Endothelial cell of umbilical vein (primary cell): ENCODE measurements at regions not wholly inside any gene's neighbourhood (a gene's known extent, or its start where the extent isn't known, plus 50 kb on each side); places are given as distances from the start of the nearest gene placed in this dataset.

Experiments
- BruUV-seq: library from RNA; stranded (reverse); fragments of 400-500 nt; replicated peaks from 2 replicates; lab custom pipeline; 2021; lab: Mats Ljungman, UMichigan
- CTCF ChIA-PET: fragments of 300-600, 350-600 bp; sonication (Branson Sonifier 250); formaldehyde crosslinking; loops from one replicate; lab custom pipeline; 2021; ENCODE audit warnings: antibody characterized with exemption, inconsistent platforms; lab: Charles Lee
- POLR2A ChIA-PET: fragments of 300-600, 350-600 bp; sonication (Branson Sonifier 250); formaldehyde crosslinking; loops from one replicate; lab custom pipeline; 2021; ENCODE audit warnings: antibody characterized with exemption, inconsistent platforms; lab: Charles Lee
- DNase-seq: peaks from one replicate; pipeline ENCODE4 v3.0.0-alpha.2; 2011; ENCODE audit warnings: low read depth, low spot score
- FAIRE-seq: peaks from 2 replicates; lab custom pipeline; 2011; peaks lifted over from hg19 to GRCh38; lab: Jason Lieb, UNC
- H2AFZ ChIP-seq: 2 replicates; pipeline ENCODE4 v1.6.0; 2012; ENCODE audit warnings: low read depth, low read length, control low read depth, inconsistent platforms
- H3K27ac ChIP-seq: 2 replicates; pipeline ENCODE4 v1.5.1; 2011; ENCODE audit warnings: low read depth, mild to moderate bottlenecking, control low read depth, low read length, moderate library complexity; ENCODE audit not compliant: insufficient read depth
- H3K27me3 ChIP-seq, 2 experiments: 2 replicates each; pipeline versions ENCODE4 v1.6.0 to v1.6.1; 2011; ENCODE audit warnings: low read length in 2 of 2, mixed read lengths in 1 of 2; ENCODE audit not compliant: control insufficient read depth in 2 of 2, insufficient read depth in 2 of 2
- H3K36me3 ChIP-seq, 2 experiments: 2 replicates in 1 of 2; 3 replicates in 1 of 2; pipeline ENCODE4 v1.5.1; 2011; ENCODE audit warnings: low read length in 2 of 2, mild to moderate bottlenecking in 1 of 2, moderate library complexity in 1 of 2; ENCODE audit not compliant: control insufficient read depth in 2 of 2, insufficient read depth in 2 of 2; ENCODE audit errors: extremely low read depth in 1 of 2
- H3K4me1 ChIP-seq: 3 replicates; pipeline ENCODE4 v1.5.1; 2011; ENCODE audit warnings: mild to moderate bottlenecking, low read length; ENCODE audit not compliant: control insufficient read depth, insufficient read depth; ENCODE audit errors: extremely low read depth
- H3K4me2 ChIP-seq: 2 replicates; pipeline ENCODE4 v1.6.1; 2011; ENCODE audit warnings: low read length, control low read depth, mixed read lengths; ENCODE audit not compliant: insufficient read depth
- H3K4me3 ChIP-seq, 3 experiments: fragments of 200-600 bp in 1 of 3; sonication (generic), shearing (Covaris generic) in 1 of 3; replicated peaks in 1 of 3; 2 replicates each; pipeline ENCODE4 v1.5.1; 2011 to 2016; ENCODE audit warnings: control low read depth in 3 of 3, low read length in 3 of 3, mild to moderate bottlenecking in 2 of 3, inconsistent platforms in 1 of 3, low read depth in 1 of 3, moderate library complexity in 1 of 3; ENCODE audit not compliant: insufficient read depth in 1 of 3
- H3K79me2 ChIP-seq: 2 replicates; pipeline ENCODE4 v1.6.0; 2012; ENCODE audit warnings: low read length, inconsistent platforms; ENCODE audit not compliant: control insufficient read depth, insufficient read depth
- H3K9ac ChIP-seq: replicated peaks from 2 replicates; pipeline ENCODE3; 2011; ENCODE audit warnings: low read length, control low read depth; ENCODE audit not compliant: insufficient read depth; ENCODE audit errors: extremely low read depth
- H3K9me1 ChIP-seq: replicated peaks from 3 replicates; pipeline ENCODE4 v1.6.0; 2011; ENCODE audit warnings: mild to moderate bottlenecking, low read length; ENCODE audit not compliant: control insufficient read depth, insufficient read depth; ENCODE audit errors: extremely low read depth
- H3K9me3 ChIP-seq: replicated peaks from 2 replicates; pipeline ENCODE4 v1.5.1; 2012; ENCODE audit warnings: low read length, inconsistent platforms; ENCODE audit not compliant: control insufficient read depth, insufficient read depth
- H4K20me1 ChIP-seq: replicated peaks from 2 replicates; pipeline ENCODE3; 2011; ENCODE audit warnings: mild to moderate bottlenecking, low read length; ENCODE audit not compliant: control insufficient read depth, insufficient read depth; ENCODE audit errors: extremely low read depth
- CTCF ChIP-seq, 2 donors: IDR thresholded peaks; 1 replicate in 1 of 2; 2 replicates in 1 of 2; pipeline ENCODE4 v1.5.1; 2011; ENCODE audit warnings: low read length in 2 of 2, mild to moderate bottlenecking in 2 of 2, moderate library complexity in 2 of 2, control low read depth in 1 of 2, inconsistent platforms in 1 of 2, low read depth in 1 of 2; ENCODE audit not compliant: insufficient read depth in 1 of 2; ENCODE audit errors: extremely low read depth in 1 of 2
- EZH2 ChIP-seq: IDR thresholded peaks from 2 replicates; pipeline ENCODE4 v1.6.1; 2012; ENCODE audit warnings: borderline replicate concordance, low read depth, mild to moderate bottlenecking, moderate library complexity, low read length, inconsistent platforms; ENCODE audit not compliant: severe bottlenecking
- FOS ChIP-seq: IDR thresholded peaks from 2 replicates; pipeline ENCODE4 v1.6.1; 2011; ENCODE audit warnings: mild to moderate bottlenecking, low read length, moderate library complexity, borderline replicate concordance; ENCODE audit not compliant: insufficient read depth
- GATA2 ChIP-seq: IDR thresholded peaks from 2 replicates; pipeline ENCODE4 v1.7.0; 2011; ENCODE audit warnings: low read depth, mild to moderate bottlenecking, moderate library complexity, mixed read lengths, low read length; ENCODE audit not compliant: insufficient read length, insufficient read depth
- JUN ChIP-seq: IDR thresholded peaks from 2 replicates; pipeline ENCODE4 v1.6.1; 2011; ENCODE audit warnings: borderline replicate concordance, low read depth; ENCODE audit not compliant: insufficient read length, insufficient read depth
- MYC ChIP-seq: IDR thresholded peaks from one replicate; pipeline ENCODE4 v1.6.1; 2011; ENCODE audit warnings: mild to moderate bottlenecking, low read depth, low read length
- POLR2A ChIP-seq: IDR thresholded peaks from 2 replicates; pipeline ENCODE4 v1.6.1; 2012; ENCODE audit warnings: low read depth, mild to moderate bottlenecking, control low read depth, low read length
- POLR2AphosphoS5 ChIP-seq: IDR thresholded peaks from 2 replicates; pipeline ENCODE4 v1.6.1; 2012; ENCODE audit warnings: low read depth, mild to moderate bottlenecking, control low read depth, low read length, moderate library complexity; ENCODE audit not compliant: insufficient read depth
- dilution Hi-C: fragments of 300-500 bp; cut with MboI; formaldehyde crosslinking; loops from one replicate; pipeline ENCODE4 v1.15.0; 2019; ENCODE audit warnings: low sequenced_read_pairs; ENCODE audit not compliant: extremely low pct_ligation_motif_present
- intact Hi-C: fragments of 100-400 bp; cut with micrococcal nuclease; formaldehyde crosslinking; loops from one replicate; pipeline ENCODE4 v1.10.0; 2022
- TF ChIP-seq, protein P1 (sequence below): IDR thresholded peaks from 2 replicates; pipeline ENCODE4 v1.6.1; 2011; ENCODE audit not compliant: insufficient read depth, insufficient read length

GRCh38 chrX:20965270-20966044 lies 408.8 kb upstream of the CNKSR2 start:
- FAIRE-seq = no peak
- BruUV-seq = no TSS peak

More at GRCh38 chrX:20965270-20966044, 408.8 kb upstream of the CNKSR2 start:
- Histone ChIP-seq H3K9me3 (no peaks in the 10 kb centered on the region), H3K4me2 (no peak overlapping the region), H3K9me1 (no peaks in the 10 kb centered on the region), H3K27ac (no peak overlapping the region), H4K20me1 (no peaks in the 10 kb centered on the region), H2AFZ (no peak overlapping the region), H3K4me1 (no peaks in the 10 kb centered on the region), H3K79me2 (no peaks in the 10 kb centered on the region), H3K27me3 (no peaks in the 10 kb centered on the region), H3K4me3 (no peak overlapping the region), H3K36me3 (no peaks in the 10 kb centered on the region), H3K9ac (no peak overlapping the region)
- dilution Hi-C loops (no loop called here), intact Hi-C loops (no loop called here)
- no peak for DNase-seq
- ChIA-PET CTCF (no interaction called here), POLR2A (no interaction called here)
- TF ChIP-seq CTCF (IDR thresholded peaks at IDR 0.05; ENCODE audit: extremely low read depth in 1 of 2, insufficient read depth in 1 of 2, low read depth in 1 of 2, low read length in 2 of 2) (no peak), POLR2A (no peak), FOS (no peak), JUN (no peak), EZH2 (no peak), POLR2AphosphoS5 (no peak), GATA2 (no peak), MYC (no peak)
- TF ChIP-seq, protein P1, sequence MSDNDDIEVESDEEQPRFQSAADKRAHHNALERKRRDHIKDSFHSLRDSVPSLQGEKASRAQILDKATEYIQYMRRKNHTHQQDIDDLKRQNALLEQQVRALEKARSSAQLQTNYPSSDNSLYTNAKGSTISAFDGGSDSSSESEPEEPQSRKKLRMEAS = no peak
